MG63 (cell line): ENCODE measurements at regions not wholly inside any gene's neighbourhood (a gene's known extent, or its start where the extent isn't known, plus 50 kb on each side); places are given as distances from the start of the nearest gene placed in this dataset.
"Not testable (repeated sequence)": the region's sequence is repeated elsewhere in the genome, so short reads cannot be mapped to it uniquely, and the experiment has no call there.

Source experiments
- DNase-seq: peaks from one replicate; pipeline ENCODE4 v3.0.0-alpha.2; 2020
- H3K27me3 ChIP-seq: fragments of 250-450 bp; sonication (Bioruptor Pico); 2 replicates; pipeline ENCODE4 v1.5.1; 2020; ENCODE audit warnings: mild to moderate bottlenecking, moderate library complexity
- H3K36me3 ChIP-seq: fragments of 250-450 bp; sonication (Bioruptor Pico); 2 replicates; pipeline ENCODE4 v1.5.1; 2020; ENCODE audit warnings: mild to moderate bottlenecking, moderate library complexity
- H3K4me3 ChIP-seq: fragments of 250-450 bp; sonication (Bioruptor Pico); 2 replicates; pipeline ENCODE4 v1.5.1; 2020; ENCODE audit warnings: mild to moderate bottlenecking, moderate library complexity
- H3K9me3 ChIP-seq: fragments of 250-450 bp; sonication (Bioruptor Pico); 2 replicates; pipeline ENCODE4 v1.5.1; 2020; ENCODE audit warnings: mild to moderate bottlenecking, moderate library complexity

- H3K36me3 ChIP-seq: no peaks in the 10 kb centered on the region
- H3K4me3 ChIP-seq: no peak overlapping the region
- H3K27me3 ChIP-seq: no peaks in the 10 kb centered on the region
- no peak for DNase-seq
- H3K9me3 ChIP-seq: peaks cover 32% of the 10 kb centered on the region
Observed at GRCh38 chr2:215633360-215633759, 197.5 kb upstream of the FN1 start.

- no peak for DNase-seq
- H3K9me3 ChIP-seq: peaks cover 22% of the 10 kb centered on the region
- H3K27me3 ChIP-seq: no peaks in the 10 kb centered on the region
- no peak overlapping the region for H3K4me3 ChIP-seq
- H3K36me3 ChIP-seq: no peaks in the 10 kb centered on the region
Observed at GRCh38 chr2:215631696-215632095, 195.8 kb upstream of the FN1 start.

- H3K36me3 ChIP-seq, DNase-seq, H3K4me3 ChIP-seq, H3K27me3 ChIP-seq: not testable (repeated sequence)
- H3K9me3 ChIP-seq: peaks cover 22% of the 10 kb centered on the region
Observed at GRCh38 chr2:215630796-215631195, 194.9 kb upstream of the FN1 start.

- Histone ChIP-seq H3K27me3 (no peaks in the 10 kb centered on the region), H3K4me3 (no peak overlapping the region), H3K9me3 (peaks cover 13% of the 10 kb centered on the region), H3K36me3 (no peaks in the 10 kb centered on the region)
- DNase-seq: no peak
Observed at GRCh38 chr2:215627771-215628170, 191.9 kb upstream of the FN1 start.

- Histone ChIP-seq H3K4me3 (no peak overlapping the region), H3K36me3 (no peaks in the 10 kb centered on the region), H3K27me3 (no peaks in the 10 kb centered on the region), H3K9me3 (peaks cover 8% of the 10 kb centered on the region)
- no peak for DNase-seq
Observed at GRCh38 chr2:215626812-215627281, 191.0 kb upstream of the FN1 start.

GRCh38 chr2:215626063-215626462, 190.2 kb upstream of the FN1 start:
- Histone ChIP-seq H3K9me3 (peaks cover 7% of the 10 kb centered on the region), H3K36me3 (no peaks in the 10 kb centered on the region), H3K27me3 (no peaks in the 10 kb centered on the region), H3K4me3 (no peak overlapping the region)
- DNase-seq: no peak

GRCh38 chr2:215625207-215625606, 189.3 kb upstream of the FN1 start:
- Histone ChIP-seq H3K4me3 (no peak overlapping the region), H3K36me3 (no peaks in the 10 kb centered on the region), H3K9me3 (no peaks in the 10 kb centered on the region), H3K27me3 (no peaks in the 10 kb centered on the region)
- DNase-seq: no peak

GRCh38 chr2:215624423-215624829, 188.6 kb upstream of the FN1 start:
- peak; percentile 57 for DNase-seq
- H3K36me3 ChIP-seq: no peaks in the 10 kb centered on the region
- no peaks in the 10 kb centered on the region for H3K27me3 ChIP-seq
- no peak overlapping the region for H3K4me3 ChIP-seq
- no peaks in the 10 kb centered on the region for H3K9me3 ChIP-seq

GRCh38 chr2:215622837-215623236, 187.0 kb upstream of the FN1 start:
- Histone ChIP-seq H3K9me3 (no peaks in the 10 kb centered on the region), H3K27me3 (no peaks in the 10 kb centered on the region), H3K4me3 (no peak overlapping the region), H3K36me3 (no peaks in the 10 kb centered on the region)
- no peak for DNase-seq

- Histone ChIP-seq H3K4me3 (no peak overlapping the region), H3K9me3 (no peaks in the 10 kb centered on the region), H3K27me3 (no peaks in the 10 kb centered on the region), H3K36me3 (no peaks in the 10 kb centered on the region)
- no peak for DNase-seq
Observed at GRCh38 chr2:215621381-215621780, 185.5 kb upstream of the FN1 start.

GRCh38 chr2:215620528-215620927, 184.7 kb upstream of the FN1 start:
- Histone ChIP-seq H3K4me3 (no peak overlapping the region), H3K9me3 (no peaks in the 10 kb centered on the region), H3K27me3 (no peaks in the 10 kb centered on the region), H3K36me3 (no peaks in the 10 kb centered on the region)
- DNase-seq: no peak

GRCh38 chr2:215619989-215620388, 184.1 kb upstream of the FN1 start:
- H3K9me3 ChIP-seq: no peaks in the 10 kb centered on the region
- no peak for DNase-seq
- no peaks in the 10 kb centered on the region for H3K36me3 ChIP-seq
- no peak overlapping the region for H3K4me3 ChIP-seq
- no peaks in the 10 kb centered on the region for H3K27me3 ChIP-seq

- Histone ChIP-seq H3K36me3 (no peaks in the 10 kb centered on the region), H3K9me3 (no peaks in the 10 kb centered on the region), H3K27me3 (no peaks in the 10 kb centered on the region), H3K4me3 (no peak overlapping the region)
- no peak for DNase-seq
Observed at GRCh38 chr2:215619022-215619958, 183.4 kb upstream of the FN1 start.

- Histone ChIP-seq H3K27me3 (no peaks in the 10 kb centered on the region), H3K36me3 (no peaks in the 10 kb centered on the region), H3K4me3 (no peak overlapping the region), H3K9me3 (no peaks in the 10 kb centered on the region)
- no peak for DNase-seq
Observed at GRCh38 chr2:215618145-215618544, 182.3 kb upstream of the FN1 start.

GRCh38 chr2:215617060-215617824, 181.4 kb upstream of the FN1 start:
- H3K9me3 ChIP-seq: no peaks in the 10 kb centered on the region
- no peaks in the 10 kb centered on the region for H3K36me3 ChIP-seq

GRCh38 chr2:215615803-215616174, 179.9 kb upstream of the FN1 start:
- Histone ChIP-seq H3K4me3 (no peak overlapping the region), H3K9me3 (no peaks in the 10 kb centered on the region), H3K36me3 (no peaks in the 10 kb centered on the region), H3K27me3 (no peaks in the 10 kb centered on the region)
- no peak for DNase-seq

More at GRCh38 chr2:215617060-215617824, 181.4 kb upstream of the FN1 start:
- DNase-seq: no peak
- Histone ChIP-seq H3K27me3 (no peaks in the 10 kb centered on the region), H3K4me3 (no peak overlapping the region)

GRCh38 chr2:215615067-215615802, 179.4 kb upstream of the FN1 start:
- Histone ChIP-seq H3K27me3 (no peaks in the 10 kb centered on the region), H3K4me3 (no peak overlapping the region)
- DNase-seq: no peak

More at GRCh38 chr2:215615067-215615802, 179.4 kb upstream of the FN1 start:
- H3K9me3 ChIP-seq: no peaks in the 10 kb centered on the region
- H3K36me3 ChIP-seq: no peaks in the 10 kb centered on the region
